ENCODE measurements at regions not wholly inside any gene's neighbourhood (a gene's known extent, or its start where the extent isn't known, plus 50 kb on each side); places are given as distances from the start of the nearest gene placed in this dataset.

DNA sequence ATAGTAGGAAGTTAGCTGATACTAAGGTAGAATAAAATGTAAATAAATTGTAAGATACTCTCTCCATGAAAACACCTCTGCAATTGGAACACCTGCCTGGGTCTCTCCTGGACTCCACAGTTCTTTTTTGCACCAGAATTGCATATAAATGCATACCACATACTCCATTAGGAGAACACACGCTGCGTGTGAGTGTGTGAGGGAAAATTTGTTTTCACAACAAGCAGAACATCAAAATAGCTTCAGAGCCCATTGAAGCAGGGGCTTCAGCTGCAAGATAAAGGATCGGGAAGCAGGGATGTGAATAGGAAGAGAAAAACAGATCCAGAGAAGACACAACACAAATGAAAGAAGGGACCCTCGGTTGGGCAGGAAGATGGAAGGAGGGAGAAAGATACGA is 389.8 kb upstream of the BRINP1 start:
- TF ChIP-seq, protein P1, sequence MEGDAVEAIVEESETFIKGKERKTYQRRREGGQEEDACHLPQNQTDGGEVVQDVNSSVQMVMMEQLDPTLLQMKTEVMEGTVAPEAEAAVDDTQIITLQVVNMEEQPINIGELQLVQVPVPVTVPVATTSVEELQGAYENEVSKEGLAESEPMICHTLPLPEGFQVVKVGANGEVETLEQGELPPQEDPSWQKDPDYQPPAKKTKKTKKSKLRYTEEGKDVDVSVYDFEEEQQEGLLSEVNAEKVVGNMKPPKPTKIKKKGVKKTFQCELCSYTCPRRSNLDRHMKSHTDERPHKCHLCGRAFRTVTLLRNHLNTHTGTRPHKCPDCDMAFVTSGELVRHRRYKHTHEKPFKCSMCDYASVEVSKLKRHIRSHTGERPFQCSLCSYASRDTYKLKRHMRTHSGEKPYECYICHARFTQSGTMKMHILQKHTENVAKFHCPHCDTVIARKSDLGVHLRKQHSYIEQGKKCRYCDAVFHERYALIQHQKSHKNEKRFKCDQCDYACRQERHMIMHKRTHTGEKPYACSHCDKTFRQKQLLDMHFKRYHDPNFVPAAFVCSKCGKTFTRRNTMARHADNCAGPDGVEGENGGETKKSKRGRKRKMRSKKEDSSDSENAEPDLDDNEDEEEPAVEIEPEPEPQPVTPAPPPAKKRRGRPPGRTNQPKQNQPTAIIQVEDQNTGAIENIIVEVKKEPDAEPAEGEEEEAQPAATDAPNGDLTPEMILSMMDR (conservative IDR thresholded peaks at IDR 0.05) = no peak
- Mint-ChIP-seq H3K4me1 (peaks cover 19 to 47% of the 10 kb centered on the region in 2 experiments), H3K36me3 (ENCODE audit: insufficient read depth in 1 of 3, low read depth in 3 of 3) (no peaks in the 10 kb centered on the region), H3K27me3 (ENCODE audit: low read depth) (no peaks in the 10 kb centered on the region), H3K4me3 (peak overlapping the region in 1 of 2 experiments; percentile 0; a peak in 2 of 5 replicates), H3K9me3 (no peaks in the 10 kb centered on the region), H3K27ac (peak overlapping the region in 2 of 3 experiments; percentile 45 to 82; a peak in 5 of 7 replicates)
- no peak overlapping the region for H2BK120ac ChIP-seq (ENCODE audit: low read depth, low read length, poor library complexity, severe bottlenecking)
- no peaks in the 10 kb centered on the region; the same call in 1 of the 2 replicates for H3K4me1 ChIP-seq (ENCODE audit: insufficient read depth, low read length)
- H3K9ac ChIP-seq (ENCODE audit: extremely low read depth, insufficient read length, low read length) = no peak overlapping the region
- H3K4ac ChIP-seq (ENCODE audit: low read depth, low read length) = no peak overlapping the region
- no peaks in the 10 kb centered on the region for H4K20me1 ChIP-seq (ENCODE audit: control insufficient read depth, insufficient read depth, insufficient read length)
- no peak overlapping the region for H2AFZ ChIP-seq (ENCODE audit: low read length)
- H2BK15ac ChIP-seq (ENCODE audit: low read depth, low read length) = no peak overlapping the region
- no peak overlapping the region for H3T11ph ChIP-seq (ENCODE audit: low read length)
- H4K91ac ChIP-seq (ENCODE audit: insufficient read length, low read depth, low read length) = no peak overlapping the region
- no peaks in the 10 kb centered on the region for H3K27me3 ChIP-seq (ENCODE audit: insufficient read depth, low read length)
- H4K8ac ChIP-seq (replicated peaks; ENCODE audit: insufficient read length, low read depth, low read length) = no peak overlapping the region
- no peak overlapping the region for H3K27ac ChIP-seq (ENCODE audit: insufficient read length, low read depth, low read length)
- no peak overlapping the region for H3K23ac ChIP-seq (ENCODE audit: insufficient read length, low read depth, low read length)
- no peak overlapping the region for H4K5ac ChIP-seq (ENCODE audit: insufficient read length, low read depth, low read length)
- H2BK12ac ChIP-seq (ENCODE audit: insufficient read length, low read depth, low read length) = no peak overlapping the region
- no peaks in the 10 kb centered on the region for H3K79me1 ChIP-seq (ENCODE audit: insufficient read depth, low read depth, low read length, poor library complexity, severe bottlenecking)
- H3K9me3 ChIP-seq (ENCODE audit: control insufficient read depth, low read depth, low read length) = no peaks in the 10 kb centered on the region
- H2BK5ac ChIP-seq (ENCODE audit: insufficient read length, low read length) = no peak overlapping the region
- H3K79me2 ChIP-seq (ENCODE audit: insufficient read depth, low read length) = no peaks in the 10 kb centered on the region
- DNase-seq = no peak
- no peak overlapping the region for H2AK5ac ChIP-seq (ENCODE audit: insufficient read length, low read length)
- H2BK20ac ChIP-seq (ENCODE audit: low read depth, low read length, poor library complexity, severe bottlenecking) = no peak overlapping the region
- WGBS (ENCODE audit: extremely low coverage, insufficient read length, low lambda C conversion rate) = no CpG with 5 or more reads among the region's 5 CpGs
- no peak overlapping the region for H3K14ac ChIP-seq (ENCODE audit: insufficient read depth, low read length)
- no peak overlapping the region for H3K4me2 ChIP-seq (ENCODE audit: insufficient read depth, insufficient read length, low read length)
- H3K56ac ChIP-seq (ENCODE audit: insufficient read length, low read depth, low read length) = no peak overlapping the region
- no peak overlapping the region for H3K18ac ChIP-seq (ENCODE audit: insufficient read length, low read depth, low read length)
- no peaks in the 10 kb centered on the region for H3K23me2 ChIP-seq (ENCODE audit: insufficient read length, low read depth, low read length, poor library complexity, severe bottlenecking)

Data from H9 (cell line).